WTC11 (cell line): ENCODE measurements at regions not wholly inside any gene's neighbourhood (a gene's known extent, or its start where the extent isn't known, plus 50 kb on each side); places are given as distances from the start of the nearest gene placed in this dataset.

ENCODE experiments used
- AFF4 ChIP-seq: sonication (generic); formaldehyde crosslinking; IDR thresholded peaks from 2 replicates; pipeline ENCODE4 v1.8.1; 2023; ENCODE audit warnings: mild to moderate bottlenecking, missing genetic modification reagents, borderline replicate concordance
- CBFB ChIP-seq: sonication (generic); formaldehyde crosslinking; IDR thresholded peaks from 2 replicates; pipeline ENCODE4 v1.8.1; 2022; ENCODE audit warnings: mild to moderate bottlenecking, low read depth, missing genetic modification reagents
- CTCF ChIP-seq: fragments of 200-600 bp; IDR thresholded peaks from 2 replicates; pipeline ENCODE4 v1.8.0; 2022; ENCODE audit warnings: antibody characterized with exemption
- E2F4 ChIP-seq: sonication (generic); formaldehyde crosslinking; IDR thresholded peaks from 2 replicates; pipeline ENCODE4 v1.8.1; 2022; ENCODE audit warnings: low read depth, mild to moderate bottlenecking, moderate library complexity, missing genetic modification reagents, borderline replicate concordance
- JUN ChIP-seq: sonication (generic); formaldehyde crosslinking; IDR thresholded peaks from 2 replicates; pipeline ENCODE4 v1.8.0; 2023; ENCODE audit warnings: mild to moderate bottlenecking, missing genetic modification reagents
- ZNF121 ChIP-seq: sonication (generic); formaldehyde crosslinking; IDR thresholded peaks from 2 replicates; pipeline ENCODE4 v1.8.0; 2023; ENCODE audit warnings: missing genetic modification reagents
- ZNF263 ChIP-seq: sonication (generic); formaldehyde crosslinking; IDR thresholded peaks from 2 replicates; pipeline ENCODE4 v1.8.1; 2022; ENCODE audit warnings: low read depth, mild to moderate bottlenecking, moderate library complexity, missing genetic modification reagents
- ZNF416 ChIP-seq: fragments of 250-450 bp; sonication (Bioruptor Pico); IDR thresholded peaks from 2 replicates; pipeline ENCODE4 v1.9.0; 2021; ENCODE audit warnings: mild to moderate bottlenecking, inconsistent platforms
- ZNF512 ChIP-seq: sonication (generic); formaldehyde crosslinking; IDR thresholded peaks from 2 replicates; pipeline ENCODE4 v1.8.1; 2022; ENCODE audit warnings: missing genetic modification reagents, borderline replicate concordance
- ZSCAN18 ChIP-seq: fragments of 250-450 bp; sonication (Bioruptor Pico); IDR thresholded peaks from 2 replicates; pipeline ENCODE4 v2.1.2; 2022; ENCODE audit warnings: mild to moderate bottlenecking, moderate library complexity

GRCh38 chr6:16837217-16837972 is 76.1 kb upstream of the ATXN1 start:
- TF ChIP-seq CTCF: no peak
- no peak for TF ChIP-seq AFF4 (CRISPR knock-in tag)
- TF ChIP-seq ZNF263 (CRISPR knock-in tag): no peak
- TF ChIP-seq ZNF416: no peak
- no peak for TF ChIP-seq JUN (CRISPR knock-in tag)
- no peak for TF ChIP-seq CBFB (CRISPR knock-in tag)
- TF ChIP-seq ZNF512 (CRISPR knock-in tag): no peak
- TF ChIP-seq ZSCAN18 (CRISPR knock-in tag): no peak
- TF ChIP-seq ZNF121 (CRISPR knock-in tag): no peak
- no peak for TF ChIP-seq E2F4 (CRISPR knock-in tag)
